Medulla oblongata (tissue), 1 donor: ENCODE measurements at regions not wholly inside any gene's neighbourhood (a gene's known extent, or its start where the extent isn't known, plus 50 kb on each side); places are given as distances from the start of the nearest gene placed in this dataset.

Experiments used
- DNase-seq: peaks from one replicate; pipeline ENCODE4 v3.0.0-alpha.2; 2015; ENCODE audit errors: extremely low spot score

- no peak for DNase-seq
These were observed 1021.2 kb downstream of the TBC1D22A start for GRCh38 chr22:47783433-47784366.

GRCh38 chr22:47782328-47783075 is 1020.1 kb downstream of the TBC1D22A start:
- no peak for DNase-seq

GRCh38 chr22:47781427-47782111 is 1019.1 kb downstream of the TBC1D22A start:
- no peak for DNase-seq

GRCh38 chr22:47781024-47781423 is 1018.6 kb downstream of the TBC1D22A start:
- no peak for DNase-seq

- DNase-seq: no peak
These were observed 1017.9 kb downstream of the TBC1D22A start for GRCh38 chr22:47780281-47780875.

GRCh38 chr22:47779474-47779873 is 1017.0 kb downstream of the TBC1D22A start:
- no peak for DNase-seq

- no peak for DNase-seq
These were observed 1015.8 kb downstream of the TBC1D22A start for GRCh38 chr22:47778160-47778658.

- DNase-seq: no peak
These were observed 1015.0 kb downstream of the TBC1D22A start for GRCh38 chr22:47777426-47777825.

- DNase-seq: no peak
These were observed 1013.9 kb downstream of the TBC1D22A start for GRCh38 chr22:47776329-47776728.

- no peak for DNase-seq
These were observed 1013.2 kb downstream of the TBC1D22A start for GRCh38 chr22:47775686-47776085.

- DNase-seq: no peak
These were observed 1012.7 kb downstream of the TBC1D22A start for GRCh38 chr22:47775191-47775590.

- no peak for DNase-seq
These were observed 1011.2 kb downstream of the TBC1D22A start for GRCh38 chr22:47773635-47774034.

GRCh38 chr22:47772864-47773263 is 1010.4 kb downstream of the TBC1D22A start:
- no peak for DNase-seq

- DNase-seq: no peak
These were observed 1007.2 kb downstream of the TBC1D22A start for GRCh38 chr22:47769652-47770051.

GRCh38 chr22:47768027-47768426 is 1005.6 kb downstream of the TBC1D22A start:
- no peak for DNase-seq

GRCh38 chr22:47767403-47767802 is 1005.0 kb downstream of the TBC1D22A start:
- DNase-seq: no peak

- DNase-seq: no peak
These were observed 1003.3 kb downstream of the TBC1D22A start for GRCh38 chr22:47765757-47766156.

GRCh38 chr22:47762141-47762540 is 999.7 kb downstream of the TBC1D22A start:
- DNase-seq: no peak

GRCh38 chr22:47759909-47760308 is 997.5 kb downstream of the TBC1D22A start:
- DNase-seq: no peak

- DNase-seq: no peak
These were observed 995.3 kb downstream of the TBC1D22A start for GRCh38 chr22:47757741-47758140.

GRCh38 chr22:47750086-47750485 is 987.6 kb downstream of the TBC1D22A start:
- no peak for DNase-seq

- no peak for DNase-seq
These were observed 986.5 kb downstream of the TBC1D22A start for GRCh38 chr22:47748957-47749356.
